ENCODE measurements at regions not wholly inside any gene's neighbourhood (a gene's known extent, or its start where the extent isn't known, plus 50 kb on each side); places are given as distances from the start of the nearest gene placed in this dataset.
"Not testable (repeated sequence)": the region's sequence is repeated elsewhere in the genome, so short reads cannot be mapped to it uniquely, and the experiment has no call there.

DNA sequence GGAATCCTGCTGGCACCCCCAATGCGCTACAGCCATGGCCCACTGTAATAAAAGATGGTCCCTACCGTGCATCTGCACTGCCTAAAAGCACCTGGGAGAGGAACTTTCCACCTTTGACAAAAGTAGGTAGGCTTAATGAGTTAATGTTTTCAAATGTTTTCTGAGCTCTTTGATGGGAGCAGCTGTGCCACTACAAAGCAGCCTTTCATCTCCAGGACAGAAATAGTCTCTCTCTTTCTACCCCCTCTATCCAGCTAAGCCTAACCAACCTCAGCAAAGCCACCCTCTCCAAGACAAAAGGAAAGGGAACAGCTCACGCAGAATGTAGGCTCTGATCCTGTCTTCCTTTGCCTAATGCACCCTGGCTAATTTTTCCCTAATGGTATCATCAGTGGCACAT, 560.2 kb downstream of the UQCRFS1 start:
- intact Hi-C loops (cut with DNase I), result no loop called here
- no peak for DNase-seq

GRCh38 chr19:28646629-28647028, 566.3 kb downstream of the UQCRFS1 start:
- intact Hi-C loops (cut with DNase I), result no loop called here
- no peak for DNase-seq

GRCh38 chr19:28644169-28644775, 568.7 kb downstream of the UQCRFS1 start:
- intact Hi-C loops (cut with DNase I), result no loop called here
- DNase-seq, result no peak

GRCh38 chr19:28642787-28643683, 569.9 kb downstream of the UQCRFS1 start:
- DNase-seq, result no peak
- intact Hi-C loops (cut with DNase I), result no loop called here

DNA sequence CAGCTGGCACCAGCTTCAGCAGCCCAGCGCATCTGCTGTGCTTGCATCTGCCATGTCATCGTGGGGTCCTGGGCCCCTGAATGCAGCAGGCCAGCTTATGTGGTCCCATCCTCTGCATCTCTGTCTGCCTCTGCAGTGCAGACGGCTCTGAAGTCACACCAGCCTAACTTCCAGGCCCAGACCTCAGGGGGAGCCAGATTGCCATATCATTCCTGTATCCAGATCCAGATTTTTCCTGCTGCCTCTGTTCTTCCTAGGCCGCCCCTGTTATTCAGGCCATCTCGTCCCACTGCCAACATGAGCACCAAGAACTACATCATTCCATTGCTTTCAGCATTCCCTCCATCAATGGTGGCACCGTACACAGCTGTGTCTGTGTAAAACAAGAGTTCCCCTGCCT, 571.6 kb downstream of the UQCRFS1 start:
- DNase-seq, result no peak
- intact Hi-C loops (cut with DNase I), result no loop called here

- intact Hi-C loops (cut with DNase I), result no loop called here
- no peak for DNase-seq
Observed at GRCh38 chr19:28640506-28640905, 572.4 kb downstream of the UQCRFS1 start.

DNA sequence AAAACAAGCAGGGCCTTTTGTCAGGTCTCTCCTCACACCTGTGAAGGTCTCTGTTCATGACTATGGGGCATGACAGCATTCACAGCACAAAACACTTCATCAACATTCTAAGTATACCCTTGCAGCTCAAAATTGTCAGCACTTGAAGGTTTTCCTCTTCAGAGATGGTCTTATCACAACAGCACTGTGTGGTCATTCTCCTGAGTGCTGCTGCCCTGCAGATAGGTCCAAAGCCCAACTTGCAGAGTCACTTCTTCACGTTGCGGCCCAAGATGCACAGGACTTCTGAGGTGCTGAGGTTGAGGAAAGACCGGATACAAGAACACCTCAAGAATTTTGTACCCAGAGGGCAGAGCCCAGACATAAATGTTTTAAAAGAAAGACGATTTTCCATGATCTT, 574.5 kb downstream of the UQCRFS1 start:
- no peak for DNase-seq
- intact Hi-C loops (cut with DNase I), result no loop called here

- no peak for DNase-seq
- intact Hi-C loops (cut with DNase I), result no loop called here
Observed at GRCh38 chr19:28636706-28637105, 576.2 kb downstream of the UQCRFS1 start.

DNA sequence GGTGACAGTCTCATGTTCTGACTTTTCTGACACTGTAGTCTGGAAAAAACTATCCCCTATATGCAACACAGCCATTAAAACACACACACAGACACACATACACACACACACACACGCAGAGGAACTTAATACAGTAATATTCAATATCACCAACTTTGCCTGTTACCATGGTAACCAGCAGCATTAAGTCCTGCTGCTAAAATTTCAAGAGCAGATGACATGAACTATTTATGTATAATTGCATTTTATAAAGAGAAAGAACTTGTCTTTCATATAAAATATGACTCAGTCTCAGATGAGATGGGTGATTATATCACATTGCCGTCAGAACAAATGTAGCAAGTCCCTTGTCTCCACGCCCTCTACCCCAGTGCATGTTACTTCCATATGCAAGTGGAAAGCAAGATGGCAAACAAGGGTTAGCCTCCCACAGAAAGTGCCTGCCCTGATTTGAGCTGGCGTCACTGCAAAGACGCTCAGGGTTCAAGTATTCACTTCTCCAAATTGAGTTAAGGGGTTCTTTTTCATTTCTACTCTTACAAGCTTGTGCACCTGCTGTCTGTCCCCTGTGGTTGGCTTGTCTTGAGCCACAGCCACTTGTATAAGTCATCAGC, 576.8 kb downstream of the UQCRFS1 start:
- intact Hi-C loops (cut with DNase I), result no loop called here
- no peak for DNase-seq

- DNase-seq, result no peak
- intact Hi-C loops (cut with DNase I), result loop anchor here (5.0 kb wide), 1 partner anchor 168 kb away; no protein-coding TSS in a partner anchor
Observed at GRCh38 chr19:28634837-28635236, 578.1 kb downstream of the UQCRFS1 start.

DNA sequence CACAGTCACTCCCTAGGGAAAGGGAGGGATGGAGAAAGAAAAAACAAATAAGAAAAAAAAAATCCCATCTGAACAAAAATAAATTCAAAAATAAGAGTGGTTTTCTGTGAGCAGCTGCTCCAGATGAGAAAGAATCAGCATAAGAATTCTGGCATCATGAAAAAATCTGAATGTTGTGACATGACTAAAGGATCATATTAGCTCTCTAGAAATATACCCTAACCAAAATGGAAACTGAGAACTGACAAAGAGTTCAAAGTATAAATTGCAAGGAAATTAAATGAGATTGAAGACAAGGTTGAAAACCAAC, 579.0 kb downstream of the UQCRFS1 start:
- intact Hi-C loops (cut with DNase I), result loop anchor here (5.0 kb wide), 1 partner anchor 167 kb away; no protein-coding TSS in a partner anchor
- DNase-seq, result no peak

DNA sequence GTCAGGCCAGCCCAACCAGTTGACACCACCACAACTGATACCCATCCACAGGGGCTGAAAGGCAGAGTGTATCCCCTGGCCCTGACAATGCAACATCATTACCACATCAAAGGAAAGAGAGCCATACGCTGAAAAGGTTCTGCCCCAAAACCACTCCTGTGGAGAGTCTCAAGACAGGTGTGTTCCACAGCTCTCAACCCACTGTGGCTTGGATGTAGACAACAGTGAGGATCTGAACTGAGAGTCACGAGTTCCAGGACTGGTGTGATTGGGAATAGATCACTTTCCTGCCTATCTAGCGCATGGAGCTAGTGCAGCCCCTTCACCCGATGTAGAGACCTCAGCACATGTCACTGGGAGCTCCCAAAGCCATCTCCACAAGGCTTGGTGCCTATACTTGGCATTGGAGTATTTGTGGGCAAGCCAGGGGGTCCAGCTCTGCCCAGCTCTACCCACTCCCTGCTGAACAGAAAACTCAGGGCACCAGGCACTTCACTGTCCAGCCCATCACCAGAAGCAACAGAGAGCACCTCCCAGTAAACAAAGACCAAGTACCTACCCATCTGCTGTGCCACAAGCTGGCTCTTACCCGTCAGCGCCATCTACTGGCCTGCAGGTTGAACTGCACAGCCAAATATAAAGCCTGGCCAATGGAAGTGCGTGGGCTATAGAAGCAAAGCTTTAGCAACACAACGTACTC, 579.5 kb downstream of the UQCRFS1 start:
- intact Hi-C loops (cut with DNase I), result loop anchor here (5.0 kb wide), 1 partner anchor 166 kb away; no protein-coding TSS in a partner anchor
- peak in 2 of 10 donors; percentile 16 to 35 for DNase-seq

DNA sequence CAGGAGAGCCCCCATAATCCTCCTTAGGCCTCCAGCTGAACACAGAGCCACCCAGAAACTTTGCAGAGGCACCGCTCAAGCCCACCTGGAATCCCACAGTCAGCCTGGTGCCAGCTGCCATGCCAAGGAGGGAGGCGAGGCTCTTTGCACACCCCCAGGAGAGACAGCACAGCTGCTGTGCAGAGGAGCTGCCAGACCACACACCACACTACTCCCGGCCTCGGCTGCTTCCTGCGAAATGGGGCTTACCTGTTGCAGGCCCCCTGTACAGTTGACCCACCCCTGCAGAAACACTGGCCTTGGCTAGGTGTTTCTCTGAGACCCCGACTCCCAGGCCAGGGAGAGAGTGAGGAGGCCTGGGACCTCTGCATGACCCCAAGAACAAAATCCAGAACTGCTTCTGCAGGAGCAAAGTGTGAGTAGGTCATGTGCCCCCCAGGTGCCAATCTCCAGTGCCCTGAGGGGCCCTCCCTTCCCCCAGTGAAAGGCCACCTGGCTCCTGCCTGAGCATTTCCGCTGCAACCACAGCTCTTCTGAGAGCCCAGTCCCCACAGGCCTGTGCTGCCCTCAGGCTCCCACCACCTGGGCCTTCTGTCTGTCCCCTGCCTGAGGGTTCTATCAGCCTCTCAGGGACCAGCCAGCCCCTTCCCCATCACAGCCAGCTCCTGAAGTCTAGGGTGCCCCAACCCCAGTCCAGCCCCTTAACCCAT, 580.4 kb downstream of the UQCRFS1 start:
- intact Hi-C loops (cut with DNase I), result loop anchor here (5.0 kb wide), 1 partner anchor 165 kb away; no protein-coding TSS in a partner anchor
- DNase-seq, result no peak

DNA sequence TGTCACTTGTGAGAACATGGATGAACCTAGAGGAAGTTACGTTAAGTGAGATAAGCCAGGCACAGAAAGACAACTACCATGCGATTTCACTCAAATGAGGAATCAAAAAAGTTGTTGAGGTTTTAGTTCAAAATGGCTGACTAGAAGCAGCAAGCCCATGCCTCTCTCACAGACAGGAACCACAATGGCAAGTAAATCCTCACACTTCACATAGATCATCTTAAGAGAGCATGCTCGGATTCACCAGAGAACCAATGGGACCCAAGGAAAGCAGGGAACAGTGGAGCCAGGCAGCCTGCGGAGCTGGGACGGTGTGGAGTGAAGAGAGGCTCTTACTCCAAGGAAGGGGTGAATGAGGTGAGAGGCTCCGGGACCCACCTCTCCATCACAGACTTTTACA, 581.0 kb downstream of the UQCRFS1 start:
- intact Hi-C loops (cut with DNase I), result loop anchor here (5.0 kb wide), 1 partner anchor 165 kb away; no protein-coding TSS in a partner anchor
- no peak for DNase-seq

GRCh38 chr19:28627669-28628068, 585.3 kb downstream of the UQCRFS1 start:
- intact Hi-C loops (cut with DNase I), result no loop called here
- no peak for DNase-seq

DNA sequence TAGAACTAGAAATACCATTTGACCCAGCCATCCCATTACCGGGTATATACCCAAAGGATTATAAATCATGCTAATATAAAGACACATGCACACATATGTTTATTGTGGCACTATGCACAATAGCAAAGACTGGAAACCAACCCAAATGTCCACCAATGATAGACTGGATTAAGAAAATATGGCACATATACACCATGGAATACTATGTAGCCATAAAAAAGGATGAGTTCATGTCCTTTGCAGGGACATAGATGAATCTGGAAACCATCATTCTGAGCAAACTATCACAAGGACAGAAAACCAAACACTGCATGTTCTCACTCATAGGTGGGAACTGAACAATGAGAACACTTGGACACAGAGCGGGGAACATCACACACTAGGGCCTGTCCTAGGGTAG, 586.5 kb downstream of the UQCRFS1 start:
- DNase-seq; intact Hi-C loops (cut with DNase I): not testable (repeated sequence)

- DNase-seq, result no peak
- intact Hi-C loops (cut with DNase I), result no loop called here
Observed at GRCh38 chr19:28619816-28620429, 593.0 kb downstream of the UQCRFS1 start.

GRCh38 chr19:28618504-28618903, 594.4 kb downstream of the UQCRFS1 start:
- no peak for DNase-seq
- intact Hi-C loops (cut with DNase I), result no loop called here

DNA sequence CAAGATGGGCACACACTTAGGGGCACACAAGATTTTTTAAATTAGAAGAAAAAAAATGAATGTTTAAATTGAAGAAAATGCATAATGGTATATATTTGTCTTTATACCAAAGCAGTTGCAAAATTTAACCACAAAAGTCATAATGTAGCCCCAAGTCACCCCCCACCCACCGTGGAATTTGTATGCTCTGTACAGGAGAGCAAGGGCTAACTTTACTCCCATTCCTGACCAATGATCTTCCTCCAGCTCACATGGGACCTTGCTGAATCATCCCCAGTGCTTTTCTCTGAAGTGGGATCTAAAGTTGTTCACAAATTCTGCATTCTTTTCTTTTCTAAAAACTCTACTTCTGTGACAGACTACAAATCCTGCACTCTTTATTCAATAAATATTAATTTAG, 597.0 kb downstream of the UQCRFS1 start:
- DNase-seq, result no peak
- intact Hi-C loops (cut with DNase I), result no loop called here

GRCh38 chr19:28615546-28615916, 597.4 kb downstream of the UQCRFS1 start:
- no peak for DNase-seq
- intact Hi-C loops (cut with DNase I), result no loop called here
